A673 (cell line): ENCODE measurements at regions not wholly inside any gene's neighbourhood (a gene's known extent, or its start where the extent isn't known, plus 50 kb on each side); places are given as distances from the start of the nearest gene placed in this dataset.

Experiments
- BruUV-seq: library from RNA; stranded (reverse); fragments of 400-500 nt; replicated peaks from 2 replicates; lab custom pipeline; 2021; lab: Mats Ljungman, UMichigan
- CTCF ChIA-PET: fragments of 300-600 bp; sonication (Branson Sonifier 250); formaldehyde crosslinking; loops from one replicate; lab custom pipeline; 2022; ENCODE audit warnings: antibody characterized with exemption; lab: Charles Lee
- POLR2A ChIA-PET: fragments of 300-600 bp; sonication (Branson Sonifier 250); formaldehyde crosslinking; loops from one replicate; lab custom pipeline; 2022; ENCODE audit warnings: antibody characterized with exemption; ENCODE audit not compliant: low non-redundant PET; lab: Charles Lee
- DNase-seq: peaks from one replicate; pipeline ENCODE4 v3.0.0-alpha.2; 2015; ENCODE audit warnings: low spot score
- H3K27ac ChIP-seq: fragments of 200-600 bp; sonication (generic); 2 replicates; pipeline ENCODE4 v1.5.1; 2016; ENCODE audit warnings: mixed run types, low read depth, mild to moderate bottlenecking, mixed read lengths, antibody characterized with exemption, low read length; ENCODE audit not compliant: poor library complexity, severe bottlenecking
- H3K27me3 ChIP-seq: fragments of 200-600 bp; sonication (generic); replicated peaks from 2 replicates; pipeline ENCODE4 v1.6.1; 2017; ENCODE audit warnings: mixed run types, low read depth, mild to moderate bottlenecking, mixed read lengths, antibody characterized with exemption, low read length; ENCODE audit not compliant: insufficient read depth, poor library complexity
- H3K36me3 ChIP-seq: fragments of 200-600 bp; sonication (generic); 2 replicates; pipeline ENCODE4 v1.6.1; 2016; ENCODE audit warnings: mixed run types, mild to moderate bottlenecking, mixed read lengths, antibody characterized with exemption, low read length; ENCODE audit not compliant: insufficient read depth, poor library complexity, severe bottlenecking
- H3K4me1 ChIP-seq: fragments of 200-600 bp; sonication (generic); 2 replicates; pipeline ENCODE4 v1.6.1; 2017; ENCODE audit warnings: mixed run types, mild to moderate bottlenecking, mixed read lengths, antibody characterized with exemption, low read length; ENCODE audit not compliant: insufficient read depth, poor library complexity, severe bottlenecking
- H3K4me3 ChIP-seq: fragments of 200-600 bp; sonication (generic); 2 replicates; pipeline ENCODE4 v1.5.1; 2016; ENCODE audit warnings: low read depth, mixed run types, mild to moderate bottlenecking, mixed read lengths, low read length; ENCODE audit not compliant: poor library complexity, severe bottlenecking
- H3K9me3 ChIP-seq: fragments of 200-600 bp; sonication (generic); 2 replicates; pipeline ENCODE4 v1.6.1; 2016; ENCODE audit warnings: mixed run types, low read depth, mild to moderate bottlenecking, mixed read lengths, antibody characterized with exemption, low read length; ENCODE audit not compliant: poor library complexity, severe bottlenecking
- CTCF ChIP-seq: fragments of 300-800, 200-600 bp; sonication (generic); conservative IDR thresholded peaks from 2 replicates; pipeline ENCODE4 v1.5.1; 2017; ENCODE audit warnings: low read depth, mild to moderate bottlenecking, antibody characterized with exemption, low read length, moderate library complexity, mixed read lengths
- EZH2 ChIP-seq: fragments of 200-600 bp; sonication (generic); IDR thresholded peaks from 2 replicates; pipeline ENCODE4 v1.6.1; 2017; ENCODE audit warnings: borderline replicate concordance, low read depth, mild to moderate bottlenecking, mixed read lengths, antibody characterized with exemption, low read length; ENCODE audit not compliant: poor library complexity, severe bottlenecking
- intact Hi-C: fragments of 100-400 bp; cut with micrococcal nuclease; formaldehyde crosslinking; loops from one replicate; pipeline ENCODE4 v1.10.0; 2022; ENCODE audit not compliant: unreplicated experiment

DNA sequence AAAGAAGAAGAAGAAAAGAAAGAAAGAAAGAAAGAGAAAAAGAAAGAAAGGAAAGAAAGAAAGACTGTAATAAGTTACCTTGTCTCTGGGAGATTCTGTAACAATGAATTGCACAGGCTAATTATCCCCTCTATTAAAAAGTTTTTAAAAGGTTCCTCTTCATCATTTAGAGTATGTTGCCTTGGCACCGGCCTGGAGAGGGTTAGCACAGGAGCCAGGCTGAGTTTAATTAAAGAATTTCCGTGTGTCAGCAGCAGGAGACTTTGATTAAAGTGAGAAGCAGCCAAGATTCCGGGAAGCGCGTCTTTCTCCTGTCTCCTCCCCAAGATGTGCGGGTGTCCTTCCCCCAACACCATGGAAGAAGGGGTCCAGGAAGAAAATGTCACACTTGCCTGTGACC is 92.8 kb upstream of the ETV6 start:
- CTCF ChIA-PET: no interaction called here
- POLR2A ChIA-PET: no interaction called here
- no peak for TF ChIP-seq CTCF
- TF ChIP-seq EZH2: no peak
- intact Hi-C loops: no loop called here
- no peak overlapping the region for H3K4me3 ChIP-seq
- no peaks in the 10 kb centered on the region for H3K27me3 ChIP-seq
- no peak overlapping the region for H3K27ac ChIP-seq
- H3K4me1 ChIP-seq: no peaks in the 10 kb centered on the region
- DNase-seq: no peak
- BruUV-seq: no TSS peak
- no peaks in the 10 kb centered on the region for H3K36me3 ChIP-seq
- no peaks in the 10 kb centered on the region for H3K9me3 ChIP-seq

DNA sequence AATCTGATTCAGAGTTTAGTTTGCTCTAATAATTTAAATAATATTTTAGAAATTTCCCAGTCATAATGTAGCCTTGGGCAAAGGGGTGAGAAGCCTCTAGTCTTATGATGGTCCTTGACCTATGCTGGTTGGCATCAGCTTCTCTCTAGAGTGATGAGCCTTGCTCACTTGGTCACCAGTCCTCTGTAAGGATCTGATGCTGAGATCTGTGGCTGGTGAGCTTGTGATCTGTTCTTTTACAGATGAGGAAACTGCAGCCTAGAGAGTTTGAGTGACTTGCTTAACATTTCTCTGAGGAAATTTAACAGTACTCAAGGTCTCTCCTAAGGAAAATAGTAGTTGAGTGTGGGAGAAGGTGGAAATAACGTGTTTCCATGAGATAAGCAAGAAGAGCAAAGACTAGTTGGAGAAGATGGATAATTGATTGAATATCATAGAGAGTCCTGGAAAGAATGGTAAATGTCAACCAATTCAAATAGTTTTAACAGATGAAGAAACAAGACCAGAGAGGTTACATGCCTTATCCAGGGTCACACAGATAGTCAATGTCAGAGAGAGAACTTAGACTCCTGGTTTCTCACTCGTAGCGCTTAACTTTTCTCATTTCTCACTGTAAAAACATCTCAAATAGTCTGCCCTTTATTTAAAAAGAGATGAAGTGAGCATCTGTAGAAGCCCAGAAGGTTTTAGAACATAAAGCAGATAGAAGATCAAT is 89.7 kb upstream of the ETV6 start:
- Histone ChIP-seq H3K9me3 (no peaks in the 10 kb centered on the region), H3K4me1 (no peaks in the 10 kb centered on the region), H3K27ac (no peak overlapping the region), H3K4me3 (no peak overlapping the region), H3K36me3 (no peaks in the 10 kb centered on the region), H3K27me3 (no peaks in the 10 kb centered on the region)
- intact Hi-C loops: no loop called here
- POLR2A ChIA-PET: no interaction called here
- BruUV-seq: no TSS peak
- CTCF ChIA-PET: no interaction called here
- TF ChIP-seq EZH2: no peak
- no peak for TF ChIP-seq CTCF
- DNase-seq: no peak

- intact Hi-C loops: no loop called here
- no peaks in the 10 kb centered on the region for H3K4me1 ChIP-seq
- no peak overlapping the region for H3K27ac ChIP-seq
- no peaks in the 10 kb centered on the region for H3K27me3 ChIP-seq
- DNase-seq: no peak
- BruUV-seq: no TSS peak
- CTCF ChIA-PET: no interaction called here
- no peak for TF ChIP-seq EZH2
- no peak for TF ChIP-seq CTCF
- no peaks in the 10 kb centered on the region for H3K36me3 ChIP-seq
- POLR2A ChIA-PET: no interaction called here
- no peaks in the 10 kb centered on the region for H3K9me3 ChIP-seq
- no peak overlapping the region for H3K4me3 ChIP-seq
Observed at GRCh38 chr12:11561411-11561810, 88.1 kb upstream of the ETV6 start.
